ENCODE measurements at regions not wholly inside any gene's neighbourhood (a gene's known extent, or its start where the extent isn't known, plus 50 kb on each side); places are given as distances from the start of the nearest gene placed in this dataset.
"Not testable (repeated sequence)": the region's sequence is repeated elsewhere in the genome, so short reads cannot be mapped to it uniquely, and the experiment has no call there.

GRCh38 chr3:182420741-182421140 lies 372.6 kb upstream of the ATP11B start:
- DNase-seq: no peak

- DNase-seq: no peak
These were observed 369.3 kb upstream of the ATP11B start for GRCh38 chr3:182424006-182424405.

GRCh38 chr3:182425926-182426718 lies 367.2 kb upstream of the ATP11B start:
- DNase-seq: not testable (repeated sequence)

- not testable (repeated sequence) for DNase-seq
These were observed 361.3 kb upstream of the ATP11B start for GRCh38 chr3:182431972-182432371.

- no peak for DNase-seq
These were observed 357.4 kb upstream of the ATP11B start for GRCh38 chr3:182435860-182436259.

GRCh38 chr3:182436547-182436946 lies 356.8 kb upstream of the ATP11B start:
- DNase-seq: no peak

- DNase-seq: no peak
These were observed 354.9 kb upstream of the ATP11B start for GRCh38 chr3:182438398-182438797.

GRCh38 chr3:182440101-182440500 lies 353.2 kb upstream of the ATP11B start:
- no peak for DNase-seq

GRCh38 chr3:182445576-182445975 lies 347.7 kb upstream of the ATP11B start:
- DNase-seq: no peak

GRCh38 chr3:182450942-182451787 lies 342.1 kb upstream of the ATP11B start:
- DNase-seq: no peak

GRCh38 chr3:182451871-182452270 lies 341.4 kb upstream of the ATP11B start:
- no peak for DNase-seq

GRCh38 chr3:182455011-182455410 lies 338.3 kb upstream of the ATP11B start:
- no peak for DNase-seq

GRCh38 chr3:182460303-182460702 lies 333.0 kb upstream of the ATP11B start:
- DNase-seq: no peak

GRCh38 chr3:182462152-182462551 lies 331.2 kb upstream of the ATP11B start:
- DNase-seq: no peak

GRCh38 chr3:182464513-182465145 lies 328.7 kb upstream of the ATP11B start:
- DNase-seq: no peak

- DNase-seq: no peak
These were observed 327.8 kb upstream of the ATP11B start for GRCh38 chr3:182465301-182466185.

- no peak for DNase-seq
These were observed 324.2 kb upstream of the ATP11B start for GRCh38 chr3:182469086-182469485.

- no peak for DNase-seq
These were observed 323.1 kb upstream of the ATP11B start for GRCh38 chr3:182470187-182470586.

- DNase-seq: no peak
These were observed 320.1 kb upstream of the ATP11B start for GRCh38 chr3:182473191-182473710.

GRCh38 chr3:182478369-182478768 lies 314.9 kb upstream of the ATP11B start:
- no peak for DNase-seq

GRCh38 chr3:182479419-182480336 lies 313.6 kb upstream of the ATP11B start:
- no peak for DNase-seq

Measured in CD4-positive, alpha-beta T cell treated with Interleukin-12 subunit alpha and Interleukin-12 subunit beta, for 1 hour (primary cell).